ENCODE measurements at regions not wholly inside any gene's neighbourhood (a gene's known extent, or its start where the extent isn't known, plus 50 kb on each side); places are given as distances from the start of the nearest gene placed in this dataset.

DNA sequence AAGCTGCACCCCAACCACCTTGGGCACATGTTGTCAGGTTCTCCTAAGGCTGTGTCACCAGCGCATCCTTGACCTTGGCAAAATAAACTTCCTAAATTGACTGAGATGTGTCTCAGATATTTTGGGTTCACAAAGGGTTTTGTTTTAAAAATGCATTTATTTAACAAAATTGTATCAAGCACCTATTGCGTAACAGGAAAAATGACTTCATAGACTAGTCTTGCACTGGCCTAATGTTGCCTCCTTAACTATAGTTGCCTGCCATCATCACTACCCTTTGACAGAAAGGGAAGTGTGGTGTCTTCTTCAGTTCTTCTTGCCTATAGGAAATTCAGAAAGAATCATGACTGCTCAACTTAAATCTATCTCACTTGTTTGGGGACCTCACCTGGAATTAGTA is 374.2 kb downstream of the SH2D1A start:
- Histone ChIP-seq H3K9me3 (no peaks in the 10 kb centered on the region), H3K36me3 (no peaks in the 10 kb centered on the region), H3K27ac (no peak overlapping the region), H3K4me3 (no peak overlapping the region), H3K4me1 (no peaks in the 10 kb centered on the region), H3K27me3 (no peaks in the 10 kb centered on the region)
- no peak for TF ChIP-seq POLR2A (IDR thresholded peaks at IDR 0.05)
- no peak for TF ChIP-seq EP300 (IDR thresholded peaks at IDR 0.05)
- TF ChIP-seq, protein P1, sequence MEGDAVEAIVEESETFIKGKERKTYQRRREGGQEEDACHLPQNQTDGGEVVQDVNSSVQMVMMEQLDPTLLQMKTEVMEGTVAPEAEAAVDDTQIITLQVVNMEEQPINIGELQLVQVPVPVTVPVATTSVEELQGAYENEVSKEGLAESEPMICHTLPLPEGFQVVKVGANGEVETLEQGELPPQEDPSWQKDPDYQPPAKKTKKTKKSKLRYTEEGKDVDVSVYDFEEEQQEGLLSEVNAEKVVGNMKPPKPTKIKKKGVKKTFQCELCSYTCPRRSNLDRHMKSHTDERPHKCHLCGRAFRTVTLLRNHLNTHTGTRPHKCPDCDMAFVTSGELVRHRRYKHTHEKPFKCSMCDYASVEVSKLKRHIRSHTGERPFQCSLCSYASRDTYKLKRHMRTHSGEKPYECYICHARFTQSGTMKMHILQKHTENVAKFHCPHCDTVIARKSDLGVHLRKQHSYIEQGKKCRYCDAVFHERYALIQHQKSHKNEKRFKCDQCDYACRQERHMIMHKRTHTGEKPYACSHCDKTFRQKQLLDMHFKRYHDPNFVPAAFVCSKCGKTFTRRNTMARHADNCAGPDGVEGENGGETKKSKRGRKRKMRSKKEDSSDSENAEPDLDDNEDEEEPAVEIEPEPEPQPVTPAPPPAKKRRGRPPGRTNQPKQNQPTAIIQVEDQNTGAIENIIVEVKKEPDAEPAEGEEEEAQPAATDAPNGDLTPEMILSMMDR (IDR thresholded peaks at IDR 0.05) = no peak
- WGBS, 2 donors = 92 to 100% methylated on average over 2 of the region's 2 CpGs
- DNase-seq (ENCODE audit: low spot score in 2 of 2) = no peak

DNA sequence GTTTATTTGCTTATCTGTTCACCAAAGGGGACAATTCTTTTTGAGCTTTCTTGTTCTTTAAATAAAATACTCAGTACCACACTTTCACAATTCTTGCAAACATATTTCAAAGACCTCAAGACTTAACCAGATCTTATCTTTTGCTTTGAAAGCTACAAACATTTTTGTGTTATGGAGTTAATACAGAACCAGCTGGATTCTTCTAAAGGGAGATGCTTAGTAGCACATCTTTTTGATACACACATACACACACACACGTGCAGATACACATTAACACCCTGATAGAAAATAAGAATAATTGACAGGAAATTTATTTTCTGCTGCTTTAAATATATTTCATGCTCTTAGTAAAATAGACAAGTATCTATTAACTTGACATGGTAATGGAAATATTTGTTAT is 379.1 kb downstream of the SH2D1A start:
- Histone ChIP-seq H3K27me3 (no peaks in the 10 kb centered on the region), H3K36me3 (no peaks in the 10 kb centered on the region), H3K4me3 (no peak overlapping the region), H3K27ac (no peak overlapping the region), H3K9me3 (no peaks in the 10 kb centered on the region), H3K4me1 (no peaks in the 10 kb centered on the region)
- WGBS, 2 donors = 71 to 85% methylated on average over 1 of the region's 1 CpG
- no peak for DNase-seq (ENCODE audit: low spot score in 2 of 2)
- TF ChIP-seq, protein P1 (IDR thresholded peaks at IDR 0.05) = no peak
- no peak for TF ChIP-seq POLR2A (IDR thresholded peaks at IDR 0.05)
- no peak for TF ChIP-seq EP300 (IDR thresholded peaks at IDR 0.05)

DNA sequence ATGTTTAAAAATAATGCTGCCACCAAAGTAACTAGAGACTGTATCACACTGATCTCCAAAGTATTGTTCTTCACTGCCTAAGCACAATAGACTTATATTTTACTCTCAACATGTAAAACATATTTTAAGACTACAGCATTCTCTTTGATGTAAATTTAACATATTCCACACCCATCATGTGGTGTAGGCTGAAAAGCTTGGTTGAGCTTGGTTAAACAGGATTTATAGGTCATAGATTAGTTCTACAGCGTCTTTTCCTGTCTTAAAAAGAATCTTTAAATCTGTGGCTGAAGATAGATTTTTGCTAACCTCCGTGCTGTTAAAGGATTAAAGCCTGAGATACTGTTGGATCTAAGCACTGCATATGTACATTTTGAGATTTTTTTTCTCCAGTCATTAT is 379.9 kb downstream of the SH2D1A start:
- Histone ChIP-seq H3K4me3 (no peak overlapping the region), H3K27ac (no peak overlapping the region), H3K9me3 (no peaks in the 10 kb centered on the region), H3K27me3 (no peaks in the 10 kb centered on the region), H3K4me1 (no peaks in the 10 kb centered on the region), H3K36me3 (no peaks in the 10 kb centered on the region)
- no peak for TF ChIP-seq EP300 (IDR thresholded peaks at IDR 0.05)
- TF ChIP-seq, protein P1 (IDR thresholded peaks at IDR 0.05) = no peak
- 71 to 76% methylated on average over 2 of the region's 2 CpGs for WGBS, 2 donors
- no peak for DNase-seq (ENCODE audit: low spot score in 2 of 2)

DNA sequence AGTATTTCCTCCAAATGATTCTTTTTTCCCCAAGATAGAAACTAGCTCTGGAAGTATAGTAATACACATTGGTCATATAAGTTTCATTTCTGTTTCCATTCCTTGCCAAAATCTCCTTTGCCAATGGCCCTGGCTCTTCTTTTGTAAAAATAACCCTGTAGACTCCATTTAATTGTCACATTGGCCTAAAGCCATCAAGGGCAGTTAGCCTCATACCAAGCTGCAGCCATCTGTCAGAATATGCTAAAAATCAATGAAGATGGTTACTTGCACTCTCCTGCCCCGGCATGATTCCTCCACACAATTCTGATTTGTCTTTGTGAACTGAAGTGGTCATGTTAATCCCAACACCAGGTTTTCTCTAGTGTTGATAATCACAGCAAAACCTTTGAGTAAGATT is 380.5 kb downstream of the SH2D1A start:
- no peaks in the 10 kb centered on the region for H3K36me3 ChIP-seq
- H3K27me3 ChIP-seq = no peaks in the 10 kb centered on the region
- DNase-seq (ENCODE audit: low spot score in 2 of 2) = no peak
- no peaks in the 10 kb centered on the region for H3K9me3 ChIP-seq
- H3K4me3 ChIP-seq = no peak overlapping the region
- H3K4me1 ChIP-seq = no peaks in the 10 kb centered on the region
- no peak overlapping the region for H3K27ac ChIP-seq
- WGBS, 2 donors = 75 to 94% methylated on average over 1 of the region's 1 CpG
- TF ChIP-seq, protein P1 (IDR thresholded peaks at IDR 0.05) = no peak
- TF ChIP-seq POLR2A (IDR thresholded peaks at IDR 0.05) = no peak

DNA sequence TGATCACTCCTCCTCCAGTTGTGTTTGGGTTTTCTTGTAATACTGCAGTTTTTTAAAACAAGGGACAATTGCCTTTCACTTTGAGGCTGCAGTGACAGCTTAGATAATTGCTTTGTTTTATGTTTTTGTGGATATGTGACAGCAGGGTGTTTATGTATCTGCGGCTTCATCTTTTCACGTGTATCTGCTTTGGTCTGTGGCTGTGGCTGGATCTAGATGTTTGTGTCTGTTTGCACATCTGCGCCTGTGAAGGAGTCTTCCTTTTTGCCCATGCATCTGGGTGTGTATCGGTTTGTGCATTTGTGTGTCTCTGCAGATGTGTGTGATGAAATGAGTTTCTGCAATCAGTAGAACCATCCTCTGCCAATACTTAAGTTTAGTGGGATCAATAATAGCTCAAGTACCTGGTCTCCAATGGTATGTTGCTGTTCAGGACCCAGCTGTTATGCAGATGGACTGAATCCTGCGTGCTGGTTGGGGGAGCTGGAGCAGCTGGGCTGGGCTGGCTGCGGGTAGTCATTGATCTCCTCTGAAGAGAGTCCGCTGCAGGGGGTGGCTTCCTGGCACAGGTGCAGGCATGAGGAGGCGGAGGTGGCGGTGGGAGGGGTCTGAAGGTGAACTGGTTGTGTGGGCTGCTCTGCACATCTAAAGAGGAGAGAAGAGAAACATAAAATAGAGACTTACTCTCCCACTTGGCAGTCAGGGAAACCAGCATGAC is 390.3 kb downstream of the SH2D1A start:
- no peak for DNase-seq (ENCODE audit: low spot score in 2 of 2)
- Histone ChIP-seq H3K27me3 (no peaks in the 10 kb centered on the region), H3K9me3 (no peaks in the 10 kb centered on the region), H3K27ac (no peak overlapping the region), H3K36me3 (no peaks in the 10 kb centered on the region), H3K4me3 (no peak overlapping the region), H3K4me1 (no peaks in the 10 kb centered on the region)
- TF ChIP-seq EP300 (IDR thresholded peaks at IDR 0.05) (no peak), POLR2A (IDR thresholded peaks at IDR 0.05) (no peak)
- TF ChIP-seq, protein P1 (IDR thresholded peaks at IDR 0.05) = no peak
- 46 to 61% methylated on average over 5 to 9 of the region's 9 CpGs for WGBS, 2 donors
